HG03521 (cell line): ENCODE measurements at regions not wholly inside any gene's neighbourhood (a gene's known extent, or its start where the extent isn't known, plus 50 kb on each side); places are given as distances from the start of the nearest gene placed in this dataset.
A peak's percentile ranks its signal among the peaks of the same experiment; 100 is the strongest.
"Not testable (repeated sequence)": the region's sequence is repeated elsewhere in the genome, so short reads cannot be mapped to it uniquely, and the experiment has no call there.

Experiments
- ATAC-seq: cut with Tn5 transposase; IDR thresholded peaks from one replicate; pipeline ENCODE4 v1.9.1; 2021; ENCODE audit warnings: mild to moderate bottlenecking, moderate library complexity; ENCODE audit not compliant: unreplicated experiment

- ATAC-seq = no peak
These were observed 132.6 kb upstream of the BTN3A2 start for GRCh38 chr6:26232306-26232939.

- ATAC-seq = no peak
These were observed 131.9 kb upstream of the BTN3A2 start for GRCh38 chr6:26232940-26233648.

DNA sequence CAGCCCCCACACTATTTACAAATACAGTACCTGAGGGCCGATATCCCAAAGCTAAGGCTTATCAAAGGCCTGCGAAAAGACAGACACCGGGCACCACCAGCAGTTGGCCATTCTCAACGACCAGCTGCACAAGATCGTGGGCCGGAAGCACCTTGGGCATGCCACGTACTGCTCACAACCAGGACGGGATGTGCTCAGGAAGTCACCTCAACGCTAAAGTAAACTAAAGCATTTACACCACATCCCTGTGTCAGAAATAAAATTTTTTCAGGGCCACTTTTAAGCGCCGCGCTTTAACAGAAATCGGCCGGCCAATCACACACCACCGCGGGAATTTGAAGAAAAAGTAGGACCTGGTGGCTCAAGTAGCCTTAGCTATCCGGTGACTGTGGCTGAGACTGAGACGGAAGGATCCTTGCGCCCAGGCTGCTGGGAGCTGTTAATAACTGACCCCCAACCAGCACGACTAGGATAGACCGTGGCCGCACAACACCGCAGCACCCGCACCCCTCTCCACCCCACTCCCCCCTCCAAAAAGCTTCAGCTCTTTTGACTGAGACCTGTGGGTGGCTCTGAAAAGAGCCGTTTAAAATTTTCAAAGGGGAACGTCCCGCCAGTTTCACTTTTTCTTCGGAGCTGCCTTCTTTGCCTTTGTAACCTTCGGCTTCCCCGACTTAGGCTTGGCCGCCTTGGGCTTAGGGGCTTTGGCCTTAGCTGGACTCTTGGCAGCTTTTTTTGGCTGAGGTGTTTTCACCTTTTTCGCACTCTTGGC is 131.2 kb upstream of the BTN3A2 start:
- ATAC-seq = peak; percentile 34

DNA sequence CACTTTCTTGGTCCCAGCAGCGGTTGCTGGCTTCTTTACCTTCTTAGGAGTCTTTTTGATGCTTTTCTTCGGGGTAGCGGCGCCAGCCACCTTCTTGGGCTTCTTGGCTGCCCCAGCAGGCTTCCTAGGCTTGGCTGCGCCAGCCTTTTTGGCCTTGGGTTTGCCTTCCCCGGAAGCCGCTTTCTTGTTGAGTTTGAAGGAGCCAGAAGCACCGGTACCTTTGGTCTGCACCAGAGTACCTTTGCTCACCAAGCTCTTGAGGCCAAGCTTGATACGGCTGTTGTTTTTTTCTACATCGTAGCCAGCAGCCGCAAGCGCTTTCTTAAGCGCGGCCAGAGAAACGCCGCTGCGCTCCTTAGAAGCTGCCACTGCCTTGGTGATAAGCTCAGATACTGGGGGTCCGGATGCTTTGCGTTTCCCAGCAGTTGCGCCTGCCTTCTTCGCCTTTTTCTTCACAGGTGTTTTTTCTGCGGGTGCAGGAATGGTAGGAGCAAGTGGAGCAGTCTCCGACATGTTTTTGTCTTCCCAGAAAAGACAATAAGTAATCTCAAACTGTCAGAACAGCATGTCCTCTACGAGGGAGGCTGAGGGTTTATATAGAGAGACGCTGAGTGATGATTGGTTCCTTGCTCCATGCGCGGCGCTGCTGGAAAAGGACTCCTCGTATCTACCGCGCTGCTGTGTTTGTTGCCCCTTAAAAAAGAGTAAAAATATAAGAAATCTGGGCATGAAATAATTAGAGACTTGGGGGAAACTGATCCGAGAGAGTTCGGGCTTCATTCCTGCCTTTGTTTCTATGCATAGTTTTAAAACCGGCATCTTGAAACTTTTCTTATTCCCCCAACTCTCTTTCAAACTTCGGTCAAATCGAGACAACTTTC is 130.3 kb upstream of the BTN3A2 start:
- ATAC-seq = peak; percentile 47

DNA sequence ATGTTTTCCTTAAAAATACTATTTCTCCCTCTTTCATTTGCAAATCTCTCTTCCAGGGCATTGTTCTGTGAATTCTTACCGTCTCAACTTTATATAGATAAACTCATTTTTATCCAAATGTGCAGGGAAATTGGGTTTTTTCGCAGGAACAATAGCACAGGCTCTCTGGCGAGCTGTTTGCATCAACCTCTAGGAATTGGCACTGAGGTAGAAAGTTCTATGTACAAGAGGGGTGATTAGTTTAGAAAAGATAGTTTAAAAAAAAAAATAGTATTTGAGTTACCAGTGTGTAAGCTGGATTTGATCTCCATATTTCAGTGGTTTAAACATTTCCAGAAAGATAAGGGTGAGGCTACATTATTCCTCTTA is 129.7 kb upstream of the BTN3A2 start:
- no peak for ATAC-seq

DNA sequence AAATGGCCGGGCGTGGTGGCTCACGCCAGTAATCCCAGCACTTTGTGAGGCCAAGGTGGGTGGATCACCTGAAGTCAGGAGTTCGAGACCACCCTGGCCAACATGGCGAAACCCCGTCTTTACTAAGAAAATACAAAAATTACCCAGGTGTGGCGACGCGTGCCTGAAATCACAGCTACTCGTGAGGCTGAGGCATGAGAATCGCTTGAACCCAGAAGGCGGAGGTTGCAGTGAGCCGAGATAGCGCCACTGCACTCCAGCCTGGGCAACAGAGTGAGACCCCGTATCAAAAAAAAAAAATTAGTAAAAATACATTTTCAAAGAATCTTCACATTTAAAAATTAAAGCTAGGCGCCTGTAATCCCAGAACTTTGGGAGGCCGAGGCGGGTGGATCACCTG is 125.6 kb upstream of the BTN3A2 start:
- ATAC-seq = not testable (repeated sequence)

- peak; percentile 49 for ATAC-seq
These were observed 124.6 kb upstream of the BTN3A2 start for GRCh38 chr6:26240157-26241032.

- no peak for ATAC-seq
These were observed 123.7 kb upstream of the BTN3A2 start for GRCh38 chr6:26241033-26241895.

GRCh38 chr6:26243132-26243531 is 121.9 kb upstream of the BTN3A2 start:
- ATAC-seq = no peak

DNA sequence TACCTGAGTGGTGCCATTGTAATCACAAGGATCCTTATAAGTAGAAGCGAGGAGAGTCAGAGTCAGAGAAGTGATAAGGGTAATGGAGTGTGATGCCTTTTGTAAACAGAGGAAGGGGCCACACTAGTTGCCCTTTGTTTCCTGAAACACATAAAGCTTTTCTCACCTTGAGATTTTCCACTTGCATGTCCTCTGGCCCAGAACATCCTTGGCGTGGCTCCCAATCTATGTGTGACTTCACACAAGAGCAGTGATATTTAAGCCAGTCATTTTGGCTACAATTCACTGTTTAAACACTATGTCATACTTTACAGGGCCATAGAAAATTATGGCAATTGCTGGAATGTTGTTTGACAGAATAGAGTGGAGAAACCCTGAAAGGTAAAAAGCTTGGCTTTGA is 121.2 kb upstream of the BTN3A2 start:
- no peak for ATAC-seq

GRCh38 chr6:26246058-26246457 is 118.9 kb upstream of the BTN3A2 start:
- no peak for ATAC-seq

- ATAC-seq = no peak
These were observed 118.4 kb upstream of the BTN3A2 start for GRCh38 chr6:26246553-26246952.

DNA sequence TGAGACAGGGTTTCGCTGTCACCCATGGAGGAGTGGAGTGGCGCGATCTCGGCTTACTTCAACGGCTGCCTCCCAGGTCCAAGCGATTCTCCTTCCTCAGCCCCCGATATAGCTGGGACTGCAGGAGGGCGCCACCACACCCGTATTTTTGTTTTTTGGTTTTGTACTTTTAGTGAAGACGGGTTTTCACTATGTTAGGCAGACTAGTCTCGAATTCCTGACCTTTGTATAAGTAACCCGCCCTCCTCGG is 115.4 kb upstream of the BTN3A2 start:
- peak; percentile 18 for ATAC-seq

DNA sequence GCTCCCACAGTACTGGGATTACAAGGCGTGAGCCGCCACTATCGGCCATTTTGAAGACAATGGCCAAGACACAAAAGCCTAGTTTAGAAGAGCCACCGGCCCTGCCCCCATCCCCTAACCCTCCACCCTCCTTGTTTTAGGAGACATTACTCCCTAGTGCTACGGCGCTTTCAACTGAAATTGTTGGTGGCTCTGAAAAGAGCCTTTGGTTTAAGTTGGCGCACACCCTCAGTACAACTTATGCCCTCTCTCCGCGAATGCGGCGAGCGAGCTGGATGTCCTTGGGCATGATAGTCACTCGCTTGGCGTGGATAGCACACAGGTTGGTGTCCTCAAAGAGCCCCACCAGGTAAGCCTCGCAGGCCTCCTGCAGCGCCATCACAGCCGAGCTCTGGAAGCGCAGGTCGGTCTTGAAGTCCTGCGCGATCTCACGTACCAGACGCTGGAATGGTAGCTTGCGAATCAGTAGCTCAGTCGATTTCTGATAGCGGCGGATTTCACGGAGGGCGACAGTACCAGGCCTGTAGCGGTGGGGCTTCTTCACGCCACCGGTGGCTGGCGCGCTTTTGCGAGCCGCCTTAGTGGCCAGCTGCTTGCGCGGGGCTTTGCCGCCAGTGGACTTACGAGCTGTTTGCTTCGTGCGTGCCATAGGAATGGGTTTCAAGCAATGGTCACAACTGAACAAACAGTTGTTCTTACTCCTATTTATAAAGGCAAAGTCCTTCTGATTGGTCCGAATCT is 114.9 kb upstream of the BTN3A2 start:
- peak; percentile 36 for ATAC-seq

DNA sequence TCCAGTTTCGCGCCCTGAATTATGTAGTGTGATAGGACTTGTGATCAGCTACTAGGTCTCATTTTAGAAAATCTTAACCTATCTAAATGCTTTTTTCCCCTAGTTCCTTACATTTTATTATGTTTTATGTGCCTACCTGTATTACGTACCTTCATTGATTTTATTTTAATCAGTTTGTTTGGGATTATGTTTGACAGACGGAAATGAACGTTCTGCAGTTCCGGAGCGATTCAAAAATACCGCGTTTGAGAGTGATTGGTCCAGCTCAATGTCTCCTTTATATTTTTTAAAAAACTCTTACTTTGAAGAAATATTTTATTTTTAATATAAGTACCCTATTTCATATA is 114.3 kb upstream of the BTN3A2 start:
- ATAC-seq = no peak

DNA sequence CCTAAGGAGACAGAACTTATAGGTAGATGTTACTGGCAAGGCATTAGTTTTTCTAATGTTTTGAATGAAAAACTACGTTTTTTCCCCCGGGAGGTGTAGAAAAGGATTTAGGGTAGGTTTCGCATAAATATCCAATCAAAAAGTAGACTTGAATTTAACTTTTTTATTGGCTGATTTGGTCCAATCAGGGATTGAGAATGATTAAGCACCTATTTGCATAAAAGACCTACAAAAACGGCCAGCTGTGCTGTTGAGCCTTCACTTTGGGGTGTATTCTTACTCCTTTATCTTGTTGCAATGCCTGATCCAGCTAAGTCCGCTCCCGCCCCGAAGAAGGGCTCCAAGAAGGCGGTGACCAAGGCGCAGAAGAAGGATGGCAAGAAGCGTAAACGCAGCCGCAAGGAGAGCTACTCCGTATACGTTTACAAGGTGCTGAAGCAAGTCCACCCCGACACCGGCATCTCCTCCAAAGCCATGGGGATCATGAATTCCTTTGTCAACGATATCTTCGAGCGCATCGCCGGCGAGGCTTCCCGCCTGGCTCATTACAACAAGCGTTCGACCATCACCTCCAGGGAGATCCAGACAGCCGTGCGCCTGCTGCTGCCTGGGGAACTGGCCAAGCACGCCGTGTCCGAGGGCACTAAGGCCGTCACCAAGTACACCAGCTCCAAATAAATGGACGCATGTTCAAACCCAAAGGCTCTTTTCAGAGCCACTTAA is 113.5 kb upstream of the BTN3A2 start:
- ATAC-seq = no peak

GRCh38 chr6:26252077-26252472 is 112.9 kb upstream of the BTN3A2 start:
- ATAC-seq = no peak

- ATAC-seq = no peak
These were observed 110.3 kb upstream of the BTN3A2 start for GRCh38 chr6:26254724-26255123.
